GM23338 (cell line): ENCODE measurements at regions not wholly inside any gene's neighbourhood (a gene's known extent, or its start where the extent isn't known, plus 50 kb on each side); places are given as distances from the start of the nearest gene placed in this dataset.

Experiments used
- ATAC-seq: fragments of 200-7000 bp; cut with Tn5 transposase; 3 replicates; pipeline ENCODE4 v1.9.1; 2020
- DNase-seq: peaks from one replicate; pipeline ENCODE4 v3.0.0-alpha.2; 2015; ENCODE audit warnings: low spot score
- H2AFZ ChIP-seq: fragments of 200-600 bp; sonication (generic); 2 replicates; pipeline ENCODE4 v1.8.0; 2016; ENCODE audit warnings: antibody characterized with exemption, mild to moderate bottlenecking, moderate library complexity
- H3F3A ChIP-seq: fragments of 200-600 bp; sonication (generic); replicated peaks from 2 replicates; pipeline ENCODE4 v1.8.0; 2017; ENCODE audit warnings: antibody characterized with exemption, mixed run types, low read depth
- H3K27ac ChIP-seq: fragments of 200-600 bp; sonication (generic); 2 replicates; pipeline ENCODE4 v1.6.1; 2016; ENCODE audit warnings: low read depth
- H3K27me3 ChIP-seq: fragments of 200-600 bp; sonication (generic); 2 replicates; pipeline ENCODE4 v1.8.0; 2016; ENCODE audit warnings: mild to moderate bottlenecking, mixed run types, moderate library complexity; ENCODE audit not compliant: insufficient read depth
- H3K36me3 ChIP-seq: fragments of 200-600 bp; sonication (generic); 2 replicates; pipeline ENCODE4 v1.8.0; 2016; ENCODE audit warnings: mild to moderate bottlenecking; ENCODE audit not compliant: insufficient read depth
- H3K4me1 ChIP-seq: fragments of 200-600 bp; sonication (generic); 2 replicates; pipeline ENCODE4 v1.8.0; 2016; ENCODE audit warnings: mild to moderate bottlenecking, moderate library complexity; ENCODE audit not compliant: insufficient read depth
- H3K4me2 ChIP-seq: fragments of 200-600 bp; sonication (generic); 2 replicates; pipeline ENCODE4 v1.7.1; 2017; ENCODE audit warnings: mixed run types
- H3K4me3 ChIP-seq: fragments of 200-600 bp; sonication (generic); 2 replicates; pipeline ENCODE4 v1.6.1; 2016; ENCODE audit warnings: mixed run types
- H3K79me2 ChIP-seq: fragments of 200-600 bp; sonication (generic); replicated peaks from 2 replicates; pipeline ENCODE4 v1.8.0; 2017; ENCODE audit warnings: mild to moderate bottlenecking; ENCODE audit not compliant: insufficient read depth
- H3K9me2 ChIP-seq: fragments of 200-600 bp; sonication (generic); 2 replicates; pipeline ENCODE4 v1.8.0; 2017; ENCODE audit not compliant: insufficient read depth
- H4K20me1 ChIP-seq: fragments of 200-600 bp; sonication (generic); replicated peaks from 2 replicates; pipeline ENCODE4 v1.8.0; 2017; ENCODE audit warnings: mild to moderate bottlenecking; ENCODE audit not compliant: insufficient read depth
- H3K27ac Mint-ChIP-seq: 2 replicates; pipeline ENCODE4 v1.8.0; 2020; ENCODE audit warnings: inconsistent platforms, mild to moderate bottlenecking, moderate library complexity, mixed read lengths
- H3K27me3 Mint-ChIP-seq: 3 replicates; pipeline ENCODE4 v1.8.0; 2022; ENCODE audit warnings: low read depth, mild to moderate bottlenecking, moderate library complexity, mixed read lengths, inconsistent platforms; ENCODE audit not compliant: insufficient read depth, poor library complexity
- H3K36me3 Mint-ChIP-seq: 3 replicates; pipeline ENCODE4 v1.8.0; 2021; ENCODE audit warnings: low read depth, mild to moderate bottlenecking, inconsistent platforms, moderate library complexity, mixed read lengths
- H3K4me1 Mint-ChIP-seq: 3 replicates; pipeline ENCODE4 v1.8.0; 2020; ENCODE audit warnings: mild to moderate bottlenecking, inconsistent platforms, mixed read lengths
- H3K4me3 Mint-ChIP-seq: 3 replicates; pipeline ENCODE4 v1.8.0; 2021; ENCODE audit warnings: moderate library complexity, mild to moderate bottlenecking, inconsistent platforms, mixed read lengths
- H3K9me3 Mint-ChIP-seq: 3 replicates; pipeline ENCODE4 v1.8.0; 2020; ENCODE audit warnings: moderate library complexity, mild to moderate bottlenecking, inconsistent platforms, mixed read lengths
- CREB1 ChIP-seq: fragments of 250-450 bp; sonication (Bioruptor Pico); IDR thresholded peaks from 2 replicates; pipeline ENCODE4 v1.5.0; 2020; ENCODE audit warnings: low read depth, mild to moderate bottlenecking, moderate library complexity
- CTCF ChIP-seq, 2 experiments: fragments of 200-600 bp in 1 of 2; sonication (generic) in 1 of 2; conservative IDR thresholded peaks; 2 replicates each; pipeline versions ENCODE4 v1.5.1 to v1.6.1; 2016 to 2017; ENCODE audit warnings: antibody characterized with exemption in 2 of 2, low read depth in 2 of 2, mild to moderate bottlenecking in 2 of 2, moderate library complexity in 1 of 2
- ETS1 ChIP-seq: IDR thresholded peaks from 2 replicates; pipeline ENCODE4 v1.6.1; 2016; ENCODE audit warnings: antibody characterized with exemption
- EZH2 ChIP-seq: fragments of 200-600 bp; sonication (generic); IDR thresholded peaks from one replicate; pipeline ENCODE4 v1.8.0; 2017; ENCODE audit warnings: antibody characterized with exemption, mild to moderate bottlenecking, low read depth; ENCODE audit not compliant: unreplicated experiment
- EZH2phosphoT487 ChIP-seq: fragments of 200-600 bp; sonication (generic); IDR thresholded peaks from one replicate; pipeline ENCODE4 v1.8.1; 2018; ENCODE audit warnings: antibody characterized with exemption; ENCODE audit not compliant: unreplicated experiment
- NANOG ChIP-seq: IDR thresholded peaks from 2 replicates; pipeline ENCODE4 v1.6.1; 2016; ENCODE audit warnings: antibody characterized with exemption, borderline replicate concordance
- POLR2AphosphoS5 ChIP-seq: IDR thresholded peaks from 2 replicates; pipeline ENCODE4 v1.6.1; 2016; ENCODE audit warnings: antibody characterized with exemption, low read depth
- ZNF114 ChIP-seq: fragments of 250-450 bp; sonication (Bioruptor Pico); IDR thresholded peaks from 2 replicates; pipeline ENCODE4 v1.5.0; 2020; ENCODE audit warnings: mild to moderate bottlenecking, moderate library complexity
- ZNF462 ChIP-seq: fragments of 250-450 bp; sonication (Bioruptor Pico); IDR thresholded peaks from 2 replicates; pipeline ENCODE4 v1.5.0; 2020; ENCODE audit warnings: mild to moderate bottlenecking, moderate library complexity
- TF ChIP-seq, protein P1 (sequence below): IDR thresholded peaks from one replicate; pipeline ENCODE4 v1.6.1; 2018; ENCODE audit warnings: antibody characterized with exemption; ENCODE audit not compliant: unreplicated experiment

DNA sequence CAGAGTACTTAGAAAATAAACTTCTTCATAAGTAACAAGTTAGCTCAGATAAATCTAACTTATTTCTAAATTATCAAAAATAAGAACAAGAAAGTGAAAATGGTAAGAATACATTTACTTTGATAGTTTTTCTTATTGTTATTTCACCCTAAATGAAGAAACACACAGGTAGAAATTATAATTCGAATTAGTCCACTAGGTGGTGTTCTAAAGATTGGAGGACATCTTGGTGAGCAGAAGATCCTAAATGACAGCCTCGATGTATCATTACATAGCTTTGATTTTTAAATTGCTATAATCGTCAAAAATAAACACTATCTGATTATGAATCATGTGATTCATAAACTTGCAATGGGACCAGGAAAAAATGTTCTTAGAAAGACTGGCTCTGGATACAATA lies 280.8 kb upstream of the UBE2E2 start:
- DNase-seq (peak; percentile 64), ATAC-seq (no peak)
- H3K27ac Mint-ChIP-seq: no peak overlapping the region
- no peak overlapping the region for H3K4me3 Mint-ChIP-seq
- Histone ChIP-seq H2AFZ (no peak overlapping the region), H3K79me2 (no peaks in the 10 kb centered on the region), H4K20me1 (no peaks in the 10 kb centered on the region), H3K36me3 (no peaks in the 10 kb centered on the region), H3K4me2 (no peak overlapping the region), H3K27ac (no peak overlapping the region), H3K4me1 (no peaks in the 10 kb centered on the region), H3K9me2 (no peaks in the 10 kb centered on the region), H3F3A (no peaks in the 10 kb centered on the region), H3K27me3 (no peaks in the 10 kb centered on the region), H3K4me3 (no peak overlapping the region)
- no peaks in the 10 kb centered on the region for H3K27me3 Mint-ChIP-seq
- H3K9me3 Mint-ChIP-seq: no peaks in the 10 kb centered on the region
- peaks cover 3% of the 10 kb centered on the region; the same call in 1 of the 3 replicates for H3K4me1 Mint-ChIP-seq
- H3K36me3 Mint-ChIP-seq: no peaks in the 10 kb centered on the region
- peak; percentile 44 to 58 for TF ChIP-seq CTCF (conservative IDR thresholded peaks at IDR 0.05; ENCODE audit: low read depth in 2 of 2)
- TF ChIP-seq ZNF462 (CRISPR knock-in tag): no peak

- no peak overlapping the region; the same call in 1 of the 2 replicates for H2AFZ ChIP-seq
- H3F3A ChIP-seq: no peaks in the 10 kb centered on the region
- H3K27me3 ChIP-seq: no peaks in the 10 kb centered on the region
- no peaks in the 10 kb centered on the region for H3K36me3 ChIP-seq
- no peak overlapping the region for H3K4me2 ChIP-seq
- no peak overlapping the region for H3K27ac ChIP-seq
- ATAC-seq: no peak
- no peaks in the 10 kb centered on the region for H3K79me2 ChIP-seq
- no peaks in the 10 kb centered on the region for H3K36me3 Mint-ChIP-seq
- H3K4me3 Mint-ChIP-seq: no peak overlapping the region
- no peaks in the 10 kb centered on the region for H3K27me3 Mint-ChIP-seq
- H3K9me2 ChIP-seq: no peaks in the 10 kb centered on the region
- H3K4me1 ChIP-seq: no peaks in the 10 kb centered on the region
- peak overlapping the region; percentile 13; the same call in 1 of the 2 replicates for H3K27ac Mint-ChIP-seq
- no peak overlapping the region for H3K4me3 ChIP-seq
- no peak for DNase-seq
- H3K9me3 Mint-ChIP-seq: no peaks in the 10 kb centered on the region
- H3K4me1 Mint-ChIP-seq: peaks cover 3% of the 10 kb centered on the region; the same call in 1 of the 3 replicates
- H4K20me1 ChIP-seq: no peaks in the 10 kb centered on the region
- TF ChIP-seq, protein P1, sequence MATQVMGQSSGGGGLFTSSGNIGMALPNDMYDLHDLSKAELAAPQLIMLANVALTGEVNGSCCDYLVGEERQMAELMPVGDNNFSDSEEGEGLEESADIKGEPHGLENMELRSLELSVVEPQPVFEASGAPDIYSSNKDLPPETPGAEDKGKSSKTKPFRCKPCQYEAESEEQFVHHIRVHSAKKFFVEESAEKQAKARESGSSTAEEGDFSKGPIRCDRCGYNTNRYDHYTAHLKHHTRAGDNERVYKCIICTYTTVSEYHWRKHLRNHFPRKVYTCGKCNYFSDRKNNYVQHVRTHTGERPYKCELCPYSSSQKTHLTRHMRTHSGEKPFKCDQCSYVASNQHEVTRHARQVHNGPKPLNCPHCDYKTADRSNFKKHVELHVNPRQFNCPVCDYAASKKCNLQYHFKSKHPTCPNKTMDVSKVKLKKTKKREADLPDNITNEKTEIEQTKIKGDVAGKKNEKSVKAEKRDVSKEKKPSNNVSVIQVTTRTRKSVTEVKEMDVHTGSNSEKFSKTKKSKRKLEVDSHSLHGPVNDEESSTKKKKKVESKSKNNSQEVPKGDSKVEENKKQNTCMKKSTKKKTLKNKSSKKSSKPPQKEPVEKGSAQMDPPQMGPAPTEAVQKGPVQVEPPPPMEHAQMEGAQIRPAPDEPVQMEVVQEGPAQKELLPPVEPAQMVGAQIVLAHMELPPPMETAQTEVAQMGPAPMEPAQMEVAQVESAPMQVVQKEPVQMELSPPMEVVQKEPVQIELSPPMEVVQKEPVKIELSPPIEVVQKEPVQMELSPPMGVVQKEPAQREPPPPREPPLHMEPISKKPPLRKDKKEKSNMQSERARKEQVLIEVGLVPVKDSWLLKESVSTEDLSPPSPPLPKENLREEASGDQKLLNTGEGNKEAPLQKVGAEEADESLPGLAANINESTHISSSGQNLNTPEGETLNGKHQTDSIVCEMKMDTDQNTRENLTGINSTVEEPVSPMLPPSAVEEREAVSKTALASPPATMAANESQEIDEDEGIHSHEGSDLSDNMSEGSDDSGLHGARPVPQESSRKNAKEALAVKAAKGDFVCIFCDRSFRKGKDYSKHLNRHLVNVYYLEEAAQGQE: no peak
- TF ChIP-seq ETS1 (no peak), EZH2phosphoT487 (no peak), POLR2AphosphoS5 (no peak), CREB1 (no peak), NANOG (no peak), ZNF114 (no peak), EZH2 (no peak)
These were observed 279.4 kb upstream of the UBE2E2 start for GRCh38 chr3:22923711-22924110.
